Astrocyte of the cerebellum (primary cell): ENCODE measurements at regions not wholly inside any gene's neighbourhood (a gene's known extent, or its start where the extent isn't known, plus 50 kb on each side); places are given as distances from the start of the nearest gene placed in this dataset.

Source experiments
- DNase-seq: peaks from one replicate; pipeline ENCODE4 v3.0.0-alpha.2; 2011; ENCODE audit warnings: low read depth
- H3K4me3 ChIP-seq: 2 replicates; pipeline ENCODE4 v1.5.1; 2011; ENCODE audit warnings: mild to moderate bottlenecking, low read depth, low read length, moderate library complexity
- CTCF ChIP-seq: IDR thresholded peaks from 2 replicates; pipeline ENCODE4 v1.5.1; 2012; ENCODE audit warnings: low read length, low read depth, moderate library complexity, mild to moderate bottlenecking; ENCODE audit errors: missing control alignments
- in situ Hi-C: cut with HindIII; loops from 2 replicates; pipeline ENCODE4 v1.10.0; 2017; ENCODE audit warnings: low sequenced_read_pairs

DNA sequence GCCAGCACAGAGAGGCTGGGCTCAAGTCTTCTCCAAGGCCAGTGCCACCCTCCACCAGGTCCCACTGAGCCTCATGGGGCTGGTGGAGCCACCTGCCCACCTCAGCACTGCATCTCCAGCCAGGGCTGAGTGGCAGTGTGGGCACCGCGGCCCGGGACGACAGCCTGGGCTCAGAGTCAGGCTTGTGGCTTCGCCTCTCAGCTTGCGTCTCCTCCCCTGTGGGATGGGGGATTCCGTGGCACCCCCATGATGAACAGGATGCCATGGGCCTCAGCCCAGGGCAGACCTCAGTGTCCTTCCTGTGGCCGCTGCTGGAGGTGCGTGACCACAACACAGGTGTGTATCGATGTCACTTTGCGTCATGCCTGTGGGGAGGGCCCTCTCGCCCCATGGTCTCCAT lies 136.4 kb upstream of the PPP1R26 start:
- in situ Hi-C loops: no loop called here
- no peak for DNase-seq
- H3K4me3 ChIP-seq: no peak overlapping the region
- TF ChIP-seq CTCF: no peak

GRCh38 chr9:135343837-135344522 lies 135.6 kb upstream of the PPP1R26 start:
- DNase-seq: no peak
- in situ Hi-C loops: no loop called here
- H3K4me3 ChIP-seq: no peak overlapping the region
- peak; percentile 74 for TF ChIP-seq CTCF

DNA sequence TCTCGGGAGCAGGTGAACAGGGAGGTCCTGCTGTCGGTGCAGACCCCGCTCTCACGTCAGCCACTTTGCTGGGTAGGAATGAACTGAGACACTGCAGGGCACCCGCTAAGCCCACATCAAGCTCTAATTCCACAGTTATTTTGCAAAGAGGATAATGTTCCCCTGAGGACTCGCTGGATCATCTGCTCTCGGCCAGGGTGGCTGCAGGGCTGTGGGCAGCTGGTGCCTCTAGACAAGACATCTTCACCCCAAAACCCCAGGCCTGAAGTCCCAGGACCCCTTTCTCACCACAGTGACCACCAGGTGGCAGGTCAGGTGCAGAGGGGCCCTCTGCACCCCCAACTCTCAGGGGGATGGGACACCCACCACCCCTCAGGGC lies 135.1 kb upstream of the PPP1R26 start:
- no peak overlapping the region for H3K4me3 ChIP-seq
- in situ Hi-C loops: no loop called here
- no peak for DNase-seq
- no peak for TF ChIP-seq CTCF

GRCh38 chr9:135344915-135345500 lies 134.6 kb upstream of the PPP1R26 start:
- no peak for TF ChIP-seq CTCF
- no peak for DNase-seq
- no peak overlapping the region for H3K4me3 ChIP-seq
- in situ Hi-C loops: loop anchor here (5.0 kb wide), 1 partner anchor 38 kb away; no protein-coding TSS in a partner anchor

DNA sequence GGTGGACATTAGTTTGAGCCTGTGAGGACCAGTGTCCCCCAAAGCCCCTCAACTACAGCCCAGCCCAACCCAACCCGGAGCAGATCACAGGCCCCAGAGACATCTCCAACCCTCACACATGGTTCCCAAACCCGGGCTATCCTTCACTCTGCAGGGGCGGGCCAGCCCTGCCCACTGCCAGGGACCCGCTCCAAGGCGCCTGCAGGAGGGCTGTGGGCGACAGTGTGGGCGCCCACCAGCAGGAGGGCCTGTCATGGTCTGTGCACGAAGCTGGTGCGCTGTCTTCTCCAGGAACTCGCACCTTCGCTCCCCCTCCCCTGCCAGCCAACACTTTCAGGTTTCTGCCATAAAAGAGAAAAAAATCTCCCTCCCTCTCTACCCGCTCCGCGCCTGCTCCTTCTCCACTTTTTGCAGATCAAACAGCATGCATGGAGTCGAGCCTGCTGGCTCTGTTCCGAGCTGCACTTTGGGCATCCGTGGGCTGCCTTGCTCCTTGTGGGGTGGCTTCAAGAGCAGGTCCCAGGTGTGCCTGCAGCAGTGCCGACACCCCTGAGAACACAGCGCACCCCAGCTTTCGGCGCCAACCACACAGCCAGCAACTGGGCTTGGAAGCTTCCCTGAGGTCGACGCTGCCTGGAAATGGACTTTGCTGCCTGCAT lies 133.7 kb upstream of the PPP1R26 start:
- in situ Hi-C loops: loop anchor here (5.0 kb wide), 1 partner anchor 39 kb away; no protein-coding TSS in a partner anchor

More for the DNA sequence above, 133.7 kb upstream of the PPP1R26 start:
- no peak for DNase-seq
- H3K4me3 ChIP-seq: no peak overlapping the region
- no peak for TF ChIP-seq CTCF
